DOHH2 (cell line): ENCODE measurements at regions not wholly inside any gene's neighbourhood (a gene's known extent, or its start where the extent isn't known, plus 50 kb on each side); places are given as distances from the start of the nearest gene placed in this dataset.

Experiments used
- H3F3A ChIP-seq: fragments of 200-600 bp; sonication (generic), shearing (Covaris generic); 2 replicates; pipeline ENCODE4 v1.6.0; 2016; ENCODE audit warnings: antibody characterized with exemption, mild to moderate bottlenecking; ENCODE audit not compliant: control insufficient read depth, insufficient read depth
- H3K27ac ChIP-seq: fragments of 200-600 bp; sonication (generic); 2 replicates; pipeline ENCODE4 v1.5.1; 2014; ENCODE audit warnings: low read depth, mild to moderate bottlenecking, low read length, moderate library complexity
- H3K27me3 ChIP-seq: fragments of 200-600 bp; sonication (generic); 2 replicates; pipeline ENCODE4 v1.6.1; 2014; ENCODE audit warnings: mild to moderate bottlenecking, low read length, mixed read lengths; ENCODE audit not compliant: control insufficient read depth
- H3K36me3 ChIP-seq: fragments of 200-600 bp; sonication (generic); 2 replicates; pipeline ENCODE4 v1.6.1; 2014; ENCODE audit warnings: mild to moderate bottlenecking, low read length, moderate library complexity, mixed read lengths; ENCODE audit not compliant: control insufficient read depth
- H3K4me1 ChIP-seq: fragments of 200-600 bp; sonication (generic); 2 replicates; pipeline ENCODE4 v1.6.1; 2014; ENCODE audit warnings: mild to moderate bottlenecking, low read length, mixed read lengths; ENCODE audit not compliant: control insufficient read depth
- H3K4me2 ChIP-seq: fragments of 200-600 bp; sonication (generic); 2 replicates; pipeline ENCODE4 v1.6.0; 2014; ENCODE audit warnings: mild to moderate bottlenecking, low read length, moderate library complexity
- H3K4me3 ChIP-seq: fragments of 200-600 bp; sonication (generic); 2 replicates; pipeline ENCODE4 v1.5.1; 2014; ENCODE audit warnings: mild to moderate bottlenecking, low read length, mixed read lengths
- H3K79me2 ChIP-seq: fragments of 200-600 bp; sonication (generic); 2 replicates; pipeline ENCODE4 v1.6.1; 2014; ENCODE audit warnings: mild to moderate bottlenecking, low read length, mixed read lengths; ENCODE audit not compliant: control insufficient read depth
- H3K9me2 ChIP-seq: fragments of 200-600 bp; sonication (generic); replicated peaks from 2 replicates; pipeline ENCODE4 v1.6.1; 2014; ENCODE audit warnings: mild to moderate bottlenecking, low read length, mixed read lengths; ENCODE audit not compliant: control insufficient read depth
- H3K9me3 ChIP-seq: fragments of 200-600 bp; sonication (generic); 2 replicates; pipeline ENCODE4 v1.6.1; 2014; ENCODE audit warnings: antibody characterized with exemption, low read length, mixed read lengths; ENCODE audit not compliant: control insufficient read depth, insufficient read depth
- H4K20me1 ChIP-seq: fragments of 200-600 bp; sonication (generic); 2 replicates; pipeline ENCODE4 v1.6.0; 2014; ENCODE audit warnings: low read depth, mild to moderate bottlenecking, antibody characterized with exemption, low read length, moderate library complexity; ENCODE audit not compliant: control insufficient read depth, insufficient read depth
- EZH2phosphoT487 ChIP-seq: fragments of 200-600 bp; sonication (generic); IDR thresholded peaks from 2 replicates; pipeline ENCODE4 v1.6.1; 2017; ENCODE audit warnings: borderline replicate concordance, mild to moderate bottlenecking, antibody characterized with exemption, low read length, moderate library complexity, mixed read lengths
- TF ChIP-seq, protein P1 (sequence below): fragments of 200-600 bp; sonication (generic); IDR thresholded peaks from one replicate; pipeline ENCODE4 v1.5.1; 2014; ENCODE audit warnings: antibody characterized with exemption, mild to moderate bottlenecking, low read depth, low read length; ENCODE audit not compliant: poor library complexity, severe bottlenecking

DNA sequence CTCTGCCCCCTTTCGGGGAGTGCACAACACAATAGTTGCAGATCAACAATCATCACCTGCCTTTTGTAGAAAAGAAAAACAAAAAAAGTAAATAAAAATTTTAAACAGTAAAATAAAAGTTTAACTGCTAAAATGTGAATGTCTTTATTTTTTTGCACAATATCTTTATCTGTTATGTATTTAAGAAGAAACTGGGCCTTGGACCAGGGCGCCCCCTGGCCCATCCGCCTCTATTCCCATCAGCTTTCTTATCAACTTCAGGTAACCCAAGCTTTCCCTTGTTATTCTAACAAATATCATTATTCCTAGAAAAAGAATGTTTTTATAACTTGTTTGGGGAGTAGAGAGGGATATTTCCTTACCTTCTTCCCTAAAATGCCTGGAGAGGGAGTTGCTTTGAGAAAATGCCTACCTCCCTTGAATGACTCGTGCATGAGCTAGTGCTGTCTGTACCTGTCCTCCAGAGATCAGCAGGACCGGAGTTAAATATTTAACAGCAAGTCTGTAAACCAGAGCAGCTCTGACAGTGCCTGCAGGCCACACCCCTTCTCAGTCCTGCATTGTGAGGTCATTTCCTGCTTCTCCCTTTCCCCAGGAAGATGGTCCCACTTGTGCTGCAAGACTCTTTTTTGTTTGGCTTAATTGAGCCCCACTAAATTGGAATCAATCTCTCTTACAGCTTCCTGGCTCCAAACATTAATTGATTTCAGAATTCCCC is 192.8 kb upstream of the RGS6 start:
- Histone ChIP-seq H3K4me2 (no peak overlapping the region), H3K79me2 (no peaks in the 10 kb centered on the region), H3K9me2 (no peaks in the 10 kb centered on the region), H3K4me1 (peaks cover 3% of the 10 kb centered on the region; the same call in 1 of the 2 replicates), H3K4me3 (no peak overlapping the region), H3K27me3 (no peaks in the 10 kb centered on the region), H3F3A (no peaks in the 10 kb centered on the region), H3K36me3 (peaks cover 23% of the 10 kb centered on the region; the same call in 1 of the 2 replicates), H3K27ac (no peak overlapping the region), H3K9me3 (no peaks in the 10 kb centered on the region), H4K20me1 (no peaks in the 10 kb centered on the region)
- TF ChIP-seq, protein P1, sequence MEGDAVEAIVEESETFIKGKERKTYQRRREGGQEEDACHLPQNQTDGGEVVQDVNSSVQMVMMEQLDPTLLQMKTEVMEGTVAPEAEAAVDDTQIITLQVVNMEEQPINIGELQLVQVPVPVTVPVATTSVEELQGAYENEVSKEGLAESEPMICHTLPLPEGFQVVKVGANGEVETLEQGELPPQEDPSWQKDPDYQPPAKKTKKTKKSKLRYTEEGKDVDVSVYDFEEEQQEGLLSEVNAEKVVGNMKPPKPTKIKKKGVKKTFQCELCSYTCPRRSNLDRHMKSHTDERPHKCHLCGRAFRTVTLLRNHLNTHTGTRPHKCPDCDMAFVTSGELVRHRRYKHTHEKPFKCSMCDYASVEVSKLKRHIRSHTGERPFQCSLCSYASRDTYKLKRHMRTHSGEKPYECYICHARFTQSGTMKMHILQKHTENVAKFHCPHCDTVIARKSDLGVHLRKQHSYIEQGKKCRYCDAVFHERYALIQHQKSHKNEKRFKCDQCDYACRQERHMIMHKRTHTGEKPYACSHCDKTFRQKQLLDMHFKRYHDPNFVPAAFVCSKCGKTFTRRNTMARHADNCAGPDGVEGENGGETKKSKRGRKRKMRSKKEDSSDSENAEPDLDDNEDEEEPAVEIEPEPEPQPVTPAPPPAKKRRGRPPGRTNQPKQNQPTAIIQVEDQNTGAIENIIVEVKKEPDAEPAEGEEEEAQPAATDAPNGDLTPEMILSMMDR, result no peak

DNA sequence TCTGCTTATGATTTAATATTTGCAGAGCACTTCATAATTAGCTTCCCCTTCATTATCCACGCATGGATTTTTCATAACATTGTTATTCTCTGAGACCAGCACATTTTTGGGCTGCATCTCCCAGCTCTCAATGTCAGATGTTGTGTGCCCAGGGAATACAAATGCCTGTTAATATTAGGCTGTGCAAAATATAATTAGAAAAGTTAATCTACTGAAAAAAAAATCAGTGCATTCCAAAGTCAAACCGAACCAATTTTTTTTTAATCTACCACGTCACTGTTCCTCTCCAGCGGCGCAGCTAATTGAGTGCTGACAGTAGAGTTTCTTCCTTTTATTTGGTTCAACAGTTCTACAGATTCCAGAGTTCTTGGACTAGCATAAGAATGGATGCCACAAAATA is 191.0 kb upstream of the RGS6 start:
- TF ChIP-seq, protein P1, result no peak
- no peak for TF ChIP-seq EZH2phosphoT487
- no peaks in the 10 kb centered on the region for H3K27me3 ChIP-seq
- H3K36me3 ChIP-seq, result peaks cover 12% of the 10 kb centered on the region; the same call in 1 of the 2 replicates
- H4K20me1 ChIP-seq, result no peaks in the 10 kb centered on the region
- H3K79me2 ChIP-seq, result no peaks in the 10 kb centered on the region
- no peaks in the 10 kb centered on the region for H3K9me2 ChIP-seq
- no peak overlapping the region for H3K4me2 ChIP-seq
- H3K4me1 ChIP-seq, result peaks cover 3% of the 10 kb centered on the region; the same call in 1 of the 2 replicates
- no peaks in the 10 kb centered on the region for H3F3A ChIP-seq
- H3K9me3 ChIP-seq, result no peaks in the 10 kb centered on the region
- H3K27ac ChIP-seq, result no peak overlapping the region
- H3K4me3 ChIP-seq, result no peak overlapping the region

DNA sequence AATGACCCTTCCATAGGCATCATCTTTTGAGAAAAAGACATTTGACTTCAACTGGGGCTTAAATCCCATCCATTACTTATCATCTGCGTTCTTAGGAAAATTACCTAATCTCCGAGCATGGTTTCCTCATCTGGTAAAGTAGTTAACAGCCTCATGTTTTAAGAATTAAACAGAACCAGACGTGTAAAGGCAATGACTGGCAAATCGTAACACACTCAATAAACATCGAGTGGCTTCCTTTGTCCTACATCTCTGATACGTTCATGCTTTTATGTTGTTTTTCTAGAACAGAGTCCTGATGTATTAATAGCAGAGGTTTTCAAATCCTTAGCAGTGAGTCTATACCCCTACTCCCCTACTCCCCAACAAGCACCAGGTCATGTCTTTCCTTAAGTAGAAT is 189.7 kb upstream of the RGS6 start:
- TF ChIP-seq, protein P1, result no peak
- TF ChIP-seq EZH2phosphoT487, result no peak
- no peaks in the 10 kb centered on the region for H3K9me3 ChIP-seq
- H3K4me1 ChIP-seq, result peaks cover 3% of the 10 kb centered on the region; the same call in 1 of the 2 replicates
- no peaks in the 10 kb centered on the region for H3K27me3 ChIP-seq
- H3K79me2 ChIP-seq, result no peaks in the 10 kb centered on the region
- H4K20me1 ChIP-seq, result no peaks in the 10 kb centered on the region
- no peak overlapping the region for H3K4me2 ChIP-seq
- H3K9me2 ChIP-seq, result no peaks in the 10 kb centered on the region
- H3K27ac ChIP-seq, result no peak overlapping the region
- H3K36me3 ChIP-seq, result peaks cover 7% of the 10 kb centered on the region; the same call in 1 of the 2 replicates
- no peaks in the 10 kb centered on the region for H3F3A ChIP-seq
- H3K4me3 ChIP-seq, result no peak overlapping the region
